Thymus (tissue), 11 donors: ENCODE measurements at regions not wholly inside any gene's neighbourhood (a gene's known extent, or its start where the extent isn't known, plus 50 kb on each side); places are given as distances from the start of the nearest gene placed in this dataset.

Experiments used
- DNase-seq, 9 donors: peaks; one replicate each; pipeline ENCODE4 v3.0.0-alpha.2; 2013; ENCODE audit warnings: low spot score in 9 of 9, low read depth in 6 of 9, missing footprints in 1 of 9
- H3K27ac ChIP-seq, 2 donors: one replicate each; pipeline ENCODE4 v1.5.1; 2013; ENCODE audit warnings: control low read depth in 1 of 2, low read depth in 1 of 2, low read length in 1 of 2, mild to moderate bottlenecking in 1 of 2, moderate library complexity in 1 of 2
- H3K27me3 ChIP-seq, 2 donors: one replicate each; pipeline ENCODE4 v1.5.1; 2013; ENCODE audit warnings: low read length in 1 of 2; ENCODE audit not compliant: control insufficient read depth in 2 of 2, insufficient read depth in 1 of 2
- H3K36me3 ChIP-seq, 2 donors: one replicate each; pipeline ENCODE4 v1.5.1; 2013; ENCODE audit warnings: low read length in 1 of 2, mild to moderate bottlenecking in 1 of 2, moderate library complexity in 1 of 2; ENCODE audit not compliant: control insufficient read depth in 2 of 2, insufficient read depth in 2 of 2
- H3K4me1 ChIP-seq, 2 donors: one replicate each; pipeline ENCODE4 v1.5.1; 2013; ENCODE audit warnings: low read length in 2 of 2; ENCODE audit not compliant: control insufficient read depth in 2 of 2, insufficient read depth in 2 of 2
- H3K4me3 ChIP-seq, 2 donors: one replicate each; pipeline ENCODE4 v1.5.1; 2013; ENCODE audit warnings: low read length in 2 of 2, control low read depth in 1 of 2, mild to moderate bottlenecking in 1 of 2
- H3K9me3 ChIP-seq, 2 donors: one replicate each; pipeline ENCODE4 v1.5.1; 2013; ENCODE audit warnings: low read length in 1 of 2, mild to moderate bottlenecking in 1 of 2; ENCODE audit not compliant: control insufficient read depth in 2 of 2, insufficient read depth in 1 of 2
- WGBS: extraction: QIAGEN DNeasy Blood & Tissue Kit; methylation state at CpG from one replicate; pipeline ENCODE4 v1.1.7; 2013; 5-methylcytosine and 5-hydroxymethylcytosine counted together
- donor health status: healthy.

GRCh38 chr5:139733698-139734538, 61.7 kb upstream of the PSD2 start:
- Histone ChIP-seq H3K4me3 (no peak overlapping the region), H3K27me3 (no peaks in the 10 kb centered on the region), H3K36me3 (peaks cover 5 to 7% of the 10 kb centered on the region in 2 donors), H3K4me1 (no peaks in the 10 kb centered on the region), H3K9me3 (no peaks in the 10 kb centered on the region), H3K27ac (no peak overlapping the region)
- no peak for DNase-seq
- 95% methylated on average over 22 of the region's 22 CpGs for WGBS

DNA sequence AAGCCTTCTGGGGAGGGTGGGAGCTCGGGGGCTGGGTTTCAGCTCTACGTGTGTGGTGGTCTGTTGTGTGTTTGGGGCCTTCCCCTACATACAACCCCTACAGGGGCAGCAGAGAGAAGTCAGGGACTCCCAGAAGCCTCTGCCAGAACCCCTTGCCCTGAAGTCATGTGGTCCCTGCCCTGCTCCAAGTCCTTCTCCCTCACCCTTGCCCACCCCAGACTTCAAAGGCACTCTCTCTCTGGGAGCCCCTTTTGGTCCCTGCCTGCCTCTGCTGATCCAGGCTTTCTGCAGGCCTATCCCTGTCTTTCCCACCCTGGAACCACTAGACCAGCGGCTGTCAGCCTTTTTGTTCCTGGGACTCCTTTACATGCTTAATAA, 61.1 kb upstream of the PSD2 start:
- Histone ChIP-seq H3K9me3 (no peaks in the 10 kb centered on the region), H3K27ac (no peak overlapping the region), H3K36me3 (peaks cover 5 to 7% of the 10 kb centered on the region in 2 donors), H3K4me1 (peaks cover 0 to 4% of the 10 kb centered on the region in 2 donors), H3K27me3 (no peaks in the 10 kb centered on the region), H3K4me3 (no peak overlapping the region)
- no peak for DNase-seq
- WGBS, result 99% methylated on average over 3 of the region's 3 CpGs

GRCh38 chr5:139738193-139739149, 57.1 kb upstream of the PSD2 start:
- no peak for DNase-seq
- H3K4me3 ChIP-seq, result no peak overlapping the region
- peaks cover 0 to 5% of the 10 kb centered on the region in 2 donors for H3K4me1 ChIP-seq
- WGBS, result 98% methylated on average over 15 of the region's 15 CpGs
- no peaks in the 10 kb centered on the region for H3K27me3 ChIP-seq
- H3K36me3 ChIP-seq, result no peaks in the 10 kb centered on the region
- H3K9me3 ChIP-seq, result no peaks in the 10 kb centered on the region
- no peak overlapping the region for H3K27ac ChIP-seq

GRCh38 chr5:139739150-139739974, 56.2 kb upstream of the PSD2 start:
- Histone ChIP-seq H3K36me3 (no peaks in the 10 kb centered on the region), H3K4me3 (no peak overlapping the region), H3K27ac (no peak overlapping the region), H3K9me3 (no peaks in the 10 kb centered on the region), H3K4me1 (peaks cover 0 to 5% of the 10 kb centered on the region in 2 donors), H3K27me3 (no peaks in the 10 kb centered on the region)
- WGBS, result 98% methylated on average over 4 of the region's 4 CpGs
- DNase-seq, result no peak

GRCh38 chr5:139740138-139740991, 55.2 kb upstream of the PSD2 start:
- WGBS, result 96% methylated on average over 19 of the region's 19 CpGs
- Histone ChIP-seq H3K27me3 (no peaks in the 10 kb centered on the region), H3K27ac (no peak overlapping the region), H3K4me3 (no peak overlapping the region), H3K4me1 (peaks cover 0 to 8% of the 10 kb centered on the region in 2 donors), H3K36me3 (no peaks in the 10 kb centered on the region), H3K9me3 (no peaks in the 10 kb centered on the region)
- DNase-seq, result no peak

- Histone ChIP-seq H3K4me3 (no peak overlapping the region), H3K36me3 (no peaks in the 10 kb centered on the region), H3K9me3 (no peaks in the 10 kb centered on the region), H3K4me1 (peaks cover 0 to 15% of the 10 kb centered on the region in 2 donors), H3K27me3 (peaks cover 0 to 4% of the 10 kb centered on the region in 2 donors), H3K27ac (no peak overlapping the region)
- 95% methylated on average over 6 of the region's 6 CpGs for whole genome bisulfite sequencing
- no peak for DNase-seq
These were observed 54.5 kb upstream of the PSD2 start for GRCh38 chr5:139740992-139741672.

- Histone ChIP-seq H3K27me3 (peaks cover 0 to 11% of the 10 kb centered on the region in 2 donors), H3K9me3 (no peaks in the 10 kb centered on the region), H3K4me3 (no peak overlapping the region), H3K4me1 (peaks cover 0 to 22% of the 10 kb centered on the region in 2 donors), H3K36me3 (no peaks in the 10 kb centered on the region), H3K27ac (no peak overlapping the region)
- DNase-seq, result no peak
- 95% methylated on average over 3 of the region's 3 CpGs for WGBS
These were observed 53.8 kb upstream of the PSD2 start for GRCh38 chr5:139741823-139742172.
